ENCODE measurements at regions not wholly inside any gene's neighbourhood (a gene's known extent, or its start where the extent isn't known, plus 50 kb on each side); places are given as distances from the start of the nearest gene placed in this dataset.

- TF ChIP-seq, protein P1, sequence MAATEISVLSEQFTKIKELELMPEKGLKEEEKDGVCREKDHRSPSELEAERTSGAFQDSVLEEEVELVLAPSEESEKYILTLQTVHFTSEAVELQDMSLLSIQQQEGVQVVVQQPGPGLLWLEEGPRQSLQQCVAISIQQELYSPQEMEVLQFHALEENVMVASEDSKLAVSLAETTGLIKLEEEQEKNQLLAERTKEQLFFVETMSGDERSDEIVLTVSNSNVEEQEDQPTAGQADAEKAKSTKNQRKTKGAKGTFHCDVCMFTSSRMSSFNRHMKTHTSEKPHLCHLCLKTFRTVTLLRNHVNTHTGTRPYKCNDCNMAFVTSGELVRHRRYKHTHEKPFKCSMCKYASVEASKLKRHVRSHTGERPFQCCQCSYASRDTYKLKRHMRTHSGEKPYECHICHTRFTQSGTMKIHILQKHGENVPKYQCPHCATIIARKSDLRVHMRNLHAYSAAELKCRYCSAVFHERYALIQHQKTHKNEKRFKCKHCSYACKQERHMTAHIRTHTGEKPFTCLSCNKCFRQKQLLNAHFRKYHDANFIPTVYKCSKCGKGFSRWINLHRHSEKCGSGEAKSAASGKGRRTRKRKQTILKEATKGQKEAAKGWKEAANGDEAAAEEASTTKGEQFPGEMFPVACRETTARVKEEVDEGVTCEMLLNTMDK (IDR thresholded peaks at IDR 0.05; ENCODE audit: borderline replicate concordance, insufficient read depth, low read depth, low read length, poor library complexity, severe bottlenecking): peak; percentile 58
Observed at GRCh38 chr2:47313728-47314127, 55.4 kb upstream of the EPCAM start (continued).

GRCh38 chr2:47313141-47313691 lies 55.9 kb upstream of the EPCAM start:
- Histone ChIP-seq H3K4me1 (replicated peaks in 1 of 2; ENCODE audit: control insufficient read depth in 2 of 2, insufficient read depth in 2 of 2, low read length in 2 of 2) (peaks cover 16 to 17% of the 10 kb centered on the region in 2 experiments), H3K4me2 (ENCODE audit: insufficient read depth, low read length) (no peak overlapping the region), H4K20me1 (replicated peaks; ENCODE audit: control insufficient read depth, insufficient read depth, low read length) (no peaks in the 10 kb centered on the region), H3K79me2 (ENCODE audit: control insufficient read depth, insufficient read depth, low read length) (no peaks in the 10 kb centered on the region), H3K9me1 (ENCODE audit: control insufficient read depth, insufficient read depth, low read length) (no peaks in the 10 kb centered on the region), H3K9me3 (replicated peaks; ENCODE audit: control insufficient read depth, insufficient read depth, low read depth, low read length) (no peaks in the 10 kb centered on the region), H3K36me3 (ENCODE audit: control insufficient read depth, insufficient read depth, low read length) (no peaks in the 10 kb centered on the region), H3K27me3 (ENCODE audit: control insufficient read depth in 2 of 2, insufficient read depth in 2 of 2, low read length in 2 of 2) (no peaks in the 10 kb centered on the region), H3K4me3 (no peak overlapping the region), H3K9ac (ENCODE audit: insufficient read depth in 1 of 2, low read depth in 2 of 2, low read length in 2 of 2) (no peak overlapping the region), H2AFZ (ENCODE audit: low read depth, low read length) (no peak overlapping the region), H3K27ac (ENCODE audit: extremely low read depth, low read depth, low read length) (no peak overlapping the region)
- peak; percentile 50 to 68 (median 60) for DNase-seq (ENCODE audit: extremely low read depth in 1 of 4, low spot score in 3 of 4)
- FAIRE-seq: peak; percentile 60
- ChIA-PET POLR2A (interaction anchor here (0.6 to 1.9 kb wide), 3 partner anchors 10 to 371 kb away, joined by 3 to 8 read pairs (median 4); no protein-coding TSS in a partner anchor), CTCF (ENCODE audit: low intra/inter-chr PET ratio) (no interaction called here)
- in situ Hi-C loops (cut with MboI): loop anchor here (25.0 kb wide), 1 partner anchor 1326 kb away; no protein-coding TSS in a partner anchor
- BruUV-seq (replicated peaks): no TSS peak
- peak; percentile 69 for ATAC-seq
- WGBS (ENCODE audit: insufficient coverage, low coverage, missing lambda C conversion rate): 5% methylated on average over 6 of the region's 6 CpGs
- intact Hi-C loops (cut with micrococcal nuclease): no loop called here
- TF ChIP-seq, protein P2, sequence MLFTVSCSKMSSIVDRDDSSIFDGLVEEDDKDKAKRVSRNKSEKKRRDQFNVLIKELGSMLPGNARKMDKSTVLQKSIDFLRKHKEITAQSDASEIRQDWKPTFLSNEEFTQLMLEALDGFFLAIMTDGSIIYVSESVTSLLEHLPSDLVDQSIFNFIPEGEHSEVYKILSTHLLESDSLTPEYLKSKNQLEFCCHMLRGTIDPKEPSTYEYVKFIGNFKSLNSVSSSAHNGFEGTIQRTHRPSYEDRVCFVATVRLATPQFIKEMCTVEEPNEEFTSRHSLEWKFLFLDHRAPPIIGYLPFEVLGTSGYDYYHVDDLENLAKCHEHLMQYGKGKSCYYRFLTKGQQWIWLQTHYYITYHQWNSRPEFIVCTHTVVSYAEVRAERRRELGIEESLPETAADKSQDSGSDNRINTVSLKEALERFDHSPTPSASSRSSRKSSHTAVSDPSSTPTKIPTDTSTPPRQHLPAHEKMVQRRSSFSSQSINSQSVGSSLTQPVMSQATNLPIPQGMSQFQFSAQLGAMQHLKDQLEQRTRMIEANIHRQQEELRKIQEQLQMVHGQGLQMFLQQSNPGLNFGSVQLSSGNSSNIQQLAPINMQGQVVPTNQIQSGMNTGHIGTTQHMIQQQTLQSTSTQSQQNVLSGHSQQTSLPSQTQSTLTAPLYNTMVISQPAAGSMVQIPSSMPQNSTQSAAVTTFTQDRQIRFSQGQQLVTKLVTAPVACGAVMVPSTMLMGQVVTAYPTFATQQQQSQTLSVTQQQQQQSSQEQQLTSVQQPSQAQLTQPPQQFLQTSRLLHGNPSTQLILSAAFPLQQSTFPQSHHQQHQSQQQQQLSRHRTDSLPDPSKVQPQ (CRISPR knock-in tag; IDR thresholded peaks at IDR 0.05; ENCODE audit: borderline replicate concordance): no peak
- TF ChIP-seq ZNF174 (CRISPR knock-in tag; IDR thresholded peaks at IDR 0.05) (no peak), MYBL2 (IDR thresholded peaks at IDR 0.05; ENCODE audit: low read depth) (no peak), MYBL2 (CRISPR knock-in tag; IDR thresholded peaks at IDR 0.05; ENCODE audit: borderline replicate concordance) (no peak), DNMT1 (IDR thresholded peaks at IDR 0.05) (no peak), SMARCE1 (IDR thresholded peaks at IDR 0.05) (peak; percentile 49; the same call in 1 of the 2 replicates), NR2C1 (IDR thresholded peaks at IDR 0.05) (no peak), NR2C1 (tag; IDR thresholded peaks at IDR 0.05) (no peak), MXI1 (IDR thresholded peaks at IDR 0.05; ENCODE audit: low read depth, low read length) (no peak), JUND (IDR thresholded peaks at IDR 0.05; ENCODE audit: borderline replicate concordance, low read depth, low read length) (peak; percentile 91), JUND (tag; IDR thresholded peaks at IDR 0.05; ENCODE audit: borderline replicate concordance, low read depth, low read length) (peak; percentile 93; the same call in 2 of the 3 replicates), CREM (IDR thresholded peaks at IDR 0.05; ENCODE audit: low read depth) (peak; percentile 39; the same call in 1 of the 2 replicates)
- TF ChIP-seq, protein P3, sequence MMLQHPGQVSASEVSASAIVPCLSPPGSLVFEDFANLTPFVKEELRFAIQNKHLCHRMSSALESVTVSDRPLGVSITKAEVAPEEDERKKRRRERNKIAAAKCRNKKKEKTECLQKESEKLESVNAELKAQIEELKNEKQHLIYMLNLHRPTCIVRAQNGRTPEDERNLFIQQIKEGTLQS (IDR thresholded peaks at IDR 0.05): peak; percentile 78
- TF ChIP-seq, protein P3 (CRISPR knock-in tag; conservative IDR thresholded peaks at IDR 0.05): no peak

All from K562 (cell line).